ENCODE measurements at regions not wholly inside any gene's neighbourhood (a gene's known extent, or its start where the extent isn't known, plus 50 kb on each side); places are given as distances from the start of the nearest gene placed in this dataset.

GRCh38 chr13:95411428-95412040 lies 110.3 kb upstream of the ABCC4 start (continued):
- TF ChIP-seq, protein P1, sequence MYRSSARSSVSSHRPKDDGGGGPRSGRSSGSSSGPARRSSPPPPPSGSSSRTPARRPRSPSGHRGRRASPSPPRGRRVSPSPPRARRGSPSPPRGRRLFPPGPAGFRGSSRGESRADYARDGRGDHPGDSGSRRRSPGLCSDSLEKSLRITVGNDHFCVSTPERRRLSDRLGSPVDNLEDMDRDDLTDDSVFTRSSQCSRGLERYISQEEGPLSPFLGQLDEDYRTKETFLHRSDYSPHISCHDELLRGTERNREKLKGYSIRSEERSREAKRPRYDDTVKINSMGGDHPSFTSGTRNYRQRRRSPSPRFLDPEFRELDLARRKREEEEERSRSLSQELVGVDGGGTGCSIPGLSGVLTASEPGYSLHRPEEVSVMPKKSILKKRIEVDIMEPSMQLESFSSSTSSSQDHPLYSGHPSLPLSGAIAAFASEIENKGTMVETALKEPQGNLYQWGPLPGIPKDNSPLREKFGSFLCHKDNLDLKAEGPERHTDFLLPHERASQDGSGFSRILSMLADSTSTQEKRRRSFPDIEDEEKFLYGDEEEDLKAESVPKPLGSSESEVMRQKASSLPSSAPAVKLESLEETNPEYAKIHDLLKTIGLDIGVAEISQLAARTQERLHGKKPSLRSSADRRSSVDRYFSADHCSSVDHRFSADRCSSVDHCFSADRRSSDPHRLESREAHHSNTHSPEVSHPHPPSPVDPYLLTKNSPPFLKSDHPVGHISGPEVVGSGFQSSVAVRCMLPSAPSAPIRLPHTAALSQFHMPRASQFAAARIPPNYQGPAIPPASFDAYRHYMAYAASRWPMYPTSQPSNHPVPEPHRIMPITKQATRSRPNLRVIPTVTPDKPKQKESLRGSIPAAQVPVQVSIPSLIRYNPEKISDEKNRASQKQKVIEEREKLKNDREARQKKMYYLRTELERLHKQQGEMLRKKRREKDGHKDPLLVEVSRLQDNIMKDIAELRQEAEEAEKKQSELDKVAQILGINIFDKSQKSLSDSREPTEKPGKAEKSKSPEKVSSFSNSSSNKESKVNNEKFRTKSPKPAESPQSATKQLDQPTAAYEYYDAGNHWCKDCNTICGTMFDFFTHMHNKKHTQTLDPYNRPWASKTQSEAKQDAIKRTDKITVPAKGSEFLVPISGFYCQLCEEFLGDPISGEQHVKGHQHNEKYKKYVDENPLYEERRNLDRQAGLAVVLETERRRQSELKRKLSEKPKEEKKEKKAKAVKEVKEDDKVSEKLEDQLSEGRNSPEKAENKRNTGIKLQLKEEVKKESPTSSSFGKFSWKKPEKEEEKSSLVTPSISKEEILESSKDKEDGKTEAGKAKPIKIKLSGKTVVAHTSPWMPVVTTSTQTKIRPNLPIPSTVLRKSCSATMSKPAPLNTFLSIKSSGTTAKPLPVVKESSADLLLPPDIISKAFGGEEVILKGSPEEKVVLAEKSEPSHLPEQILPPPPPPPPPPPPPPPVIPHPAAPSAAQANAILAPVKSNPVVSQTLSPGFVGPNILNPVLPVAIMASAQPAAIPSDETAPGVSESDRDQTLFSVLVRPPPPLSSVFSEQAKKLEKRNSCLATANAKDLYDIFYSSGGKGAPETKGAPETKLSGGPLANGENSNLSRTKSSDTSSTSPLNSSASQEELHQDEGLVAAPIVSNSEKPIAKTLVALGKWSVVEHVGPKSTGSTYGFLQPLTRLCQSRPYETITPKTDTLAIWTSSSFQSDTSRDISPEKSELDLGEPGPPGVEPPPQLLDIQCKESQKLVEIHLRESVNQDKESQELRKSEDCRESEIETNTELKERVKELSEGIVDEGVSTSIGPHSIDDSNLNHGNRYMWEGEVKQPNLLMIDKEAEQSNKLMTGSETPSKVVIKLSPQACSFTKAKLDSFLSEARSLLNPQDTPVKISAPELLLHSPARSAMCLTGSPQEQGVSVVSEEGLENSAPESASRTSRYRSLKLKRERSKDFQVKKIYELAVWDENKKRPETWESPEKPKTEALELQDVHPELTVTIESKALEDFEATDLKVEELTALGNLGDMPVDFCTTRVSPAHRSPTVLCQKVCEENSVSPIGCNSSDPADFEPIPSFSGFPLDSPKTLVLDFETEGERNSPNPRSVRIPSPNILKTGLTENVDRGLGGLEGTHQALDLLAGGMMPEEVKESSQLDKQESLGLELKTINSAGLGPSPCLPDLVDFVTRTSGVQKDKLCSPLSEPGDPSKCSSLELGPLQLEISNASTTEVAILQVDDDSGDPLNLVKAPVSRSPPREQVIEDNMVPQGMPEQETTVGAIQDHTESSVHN (IDR thresholded peaks at IDR 0.05; ENCODE audit: borderline replicate concordance in 1 of 2, low read depth in 1 of 2): no peak
- no peak for TF ChIP-seq KDM4B (IDR thresholded peaks at IDR 0.05; ENCODE audit: borderline replicate concordance in 2 of 2, low read depth in 1 of 2)
- TF ChIP-seq PCBP2 (IDR thresholded peaks at IDR 0.05; ENCODE audit: low read depth, low read length, poor library complexity, severe bottlenecking): no peak
- no peak for TF ChIP-seq POLR2G (IDR thresholded peaks at IDR 0.05; ENCODE audit: low read depth, low read length)
- no peak for TF ChIP-seq ZNF830 (CRISPR knock-in tag; IDR thresholded peaks at IDR 0.05)
- no peak for TF ChIP-seq GABPB2 (CRISPR knock-in tag; conservative IDR thresholded peaks at IDR 0.05)
